Activated naive CD8-positive, alpha-beta T cell treated with anti-CD3 and anti-CD28 coated beads for 36 hours (primary cell): ENCODE measurements at regions not wholly inside any gene's neighbourhood (a gene's known extent, or its start where the extent isn't known, plus 50 kb on each side); places are given as distances from the start of the nearest gene placed in this dataset.

Source experiments
- DNase-seq: peaks from one replicate; pipeline ENCODE4 v3.0.0; 2021
- H3K27ac Mint-ChIP-seq: one replicate; pipeline ENCODE4 v1.8.0; 2022; ENCODE audit warnings: mild to moderate bottlenecking, moderate library complexity, mixed read lengths
- H3K27me3 Mint-ChIP-seq: one replicate; pipeline ENCODE4 v1.8.0; 2022; ENCODE audit warnings: mild to moderate bottlenecking, mixed read lengths
- H3K36me3 Mint-ChIP-seq: one replicate; pipeline ENCODE4 v1.8.0; 2021; ENCODE audit warnings: mild to moderate bottlenecking, mixed read lengths
- H3K4me1 Mint-ChIP-seq: one replicate; pipeline ENCODE4 v1.8.0; 2021; ENCODE audit warnings: mixed read lengths
- H3K4me3 Mint-ChIP-seq: one replicate; pipeline ENCODE4 v1.8.0; 2022; ENCODE audit warnings: mild to moderate bottlenecking, moderate library complexity, mixed read lengths
- H3K9me3 Mint-ChIP-seq: one replicate; pipeline ENCODE4 v1.8.0; 2022; ENCODE audit warnings: mixed read lengths

GRCh38 chr9:28741459-28741858 lies 1168.2 kb upstream of the C9orf72 start:
- H3K27me3 Mint-ChIP-seq: no peaks in the 10 kb centered on the region
- H3K9me3 Mint-ChIP-seq: peaks cover 15% of the 10 kb centered on the region
- no peaks in the 10 kb centered on the region for H3K4me1 Mint-ChIP-seq
- no peak overlapping the region for H3K4me3 Mint-ChIP-seq
- DNase-seq: no peak
- H3K27ac Mint-ChIP-seq: no peak overlapping the region
- no peaks in the 10 kb centered on the region for H3K36me3 Mint-ChIP-seq

- H3K36me3 Mint-ChIP-seq: no peaks in the 10 kb centered on the region
- H3K27ac Mint-ChIP-seq: no peak overlapping the region
- peaks cover 14% of the 10 kb centered on the region for H3K9me3 Mint-ChIP-seq
- H3K27me3 Mint-ChIP-seq: no peaks in the 10 kb centered on the region
- no peak overlapping the region for H3K4me3 Mint-ChIP-seq
- DNase-seq: no peak
- no peaks in the 10 kb centered on the region for H3K4me1 Mint-ChIP-seq
Measured at GRCh38 chr9:28747351-28747985, 1174.2 kb upstream of the C9orf72 start.

GRCh38 chr9:28750136-28750535 lies 1176.9 kb upstream of the C9orf72 start:
- Mint-ChIP-seq H3K27me3 (no peaks in the 10 kb centered on the region), H3K9me3 (peaks cover 2% of the 10 kb centered on the region), H3K27ac (no peak overlapping the region), H3K4me3 (no peak overlapping the region), H3K36me3 (no peaks in the 10 kb centered on the region), H3K4me1 (no peaks in the 10 kb centered on the region)
- no peak for DNase-seq

GRCh38 chr9:28758341-28758740 lies 1185.1 kb upstream of the C9orf72 start:
- Mint-ChIP-seq H3K36me3 (no peaks in the 10 kb centered on the region), H3K9me3 (peaks cover 3% of the 10 kb centered on the region), H3K27ac (no peak overlapping the region), H3K4me3 (no peak overlapping the region), H3K4me1 (no peaks in the 10 kb centered on the region), H3K27me3 (no peaks in the 10 kb centered on the region)
- no peak for DNase-seq

GRCh38 chr9:28758971-28759370 lies 1185.7 kb upstream of the C9orf72 start:
- H3K4me1 Mint-ChIP-seq: no peaks in the 10 kb centered on the region
- no peak overlapping the region for H3K27ac Mint-ChIP-seq
- H3K36me3 Mint-ChIP-seq: no peaks in the 10 kb centered on the region
- no peak for DNase-seq
- H3K27me3 Mint-ChIP-seq: no peaks in the 10 kb centered on the region
- H3K4me3 Mint-ChIP-seq: no peak overlapping the region
- H3K9me3 Mint-ChIP-seq: peaks cover 3% of the 10 kb centered on the region

- no peak for DNase-seq
- H3K4me3 Mint-ChIP-seq: no peak overlapping the region
- no peaks in the 10 kb centered on the region for H3K4me1 Mint-ChIP-seq
- H3K9me3 Mint-ChIP-seq: peaks cover 3% of the 10 kb centered on the region
- H3K36me3 Mint-ChIP-seq: no peaks in the 10 kb centered on the region
- H3K27me3 Mint-ChIP-seq: no peaks in the 10 kb centered on the region
- H3K27ac Mint-ChIP-seq: no peak overlapping the region
Measured at GRCh38 chr9:28762167-28762566, 1188.9 kb upstream of the C9orf72 start.

- no peak overlapping the region for H3K4me3 Mint-ChIP-seq
- H3K27me3 Mint-ChIP-seq: no peaks in the 10 kb centered on the region
- H3K9me3 Mint-ChIP-seq: peaks cover 3% of the 10 kb centered on the region
Measured at GRCh38 chr9:28764532-28764931, 1191.3 kb upstream of the C9orf72 start.

GRCh38 chr9:28770226-28770625 lies 1196.9 kb upstream of the C9orf72 start:
- H3K27me3 Mint-ChIP-seq: no peaks in the 10 kb centered on the region
- no peaks in the 10 kb centered on the region for H3K36me3 Mint-ChIP-seq
- H3K4me1 Mint-ChIP-seq: no peaks in the 10 kb centered on the region
- no peaks in the 10 kb centered on the region for H3K9me3 Mint-ChIP-seq
- no peak overlapping the region for H3K4me3 Mint-ChIP-seq
- H3K27ac Mint-ChIP-seq: no peak overlapping the region
- DNase-seq: no peak

More at GRCh38 chr9:28764532-28764931, 1191.3 kb upstream of the C9orf72 start:
- no peaks in the 10 kb centered on the region for H3K4me1 Mint-ChIP-seq
- no peak overlapping the region for H3K27ac Mint-ChIP-seq
- DNase-seq: no peak
- H3K36me3 Mint-ChIP-seq: no peaks in the 10 kb centered on the region

GRCh38 chr9:28770827-28771226 lies 1197.5 kb upstream of the C9orf72 start:
- H3K4me1 Mint-ChIP-seq: no peaks in the 10 kb centered on the region
- H3K9me3 Mint-ChIP-seq: no peaks in the 10 kb centered on the region
- no peaks in the 10 kb centered on the region for H3K36me3 Mint-ChIP-seq
- no peak overlapping the region for H3K27ac Mint-ChIP-seq
- DNase-seq: no peak
- H3K4me3 Mint-ChIP-seq: no peak overlapping the region
- no peaks in the 10 kb centered on the region for H3K27me3 Mint-ChIP-seq

- Mint-ChIP-seq H3K27me3 (no peaks in the 10 kb centered on the region), H3K36me3 (no peaks in the 10 kb centered on the region), H3K27ac (no peak overlapping the region), H3K4me3 (no peak overlapping the region), H3K9me3 (no peaks in the 10 kb centered on the region), H3K4me1 (no peaks in the 10 kb centered on the region)
- DNase-seq: no peak
Measured at GRCh38 chr9:28774433-28775235, 1201.4 kb upstream of the C9orf72 start.

- Mint-ChIP-seq H3K9me3 (no peaks in the 10 kb centered on the region), H3K27me3 (no peaks in the 10 kb centered on the region), H3K4me1 (no peaks in the 10 kb centered on the region), H3K4me3 (no peak overlapping the region), H3K27ac (no peak overlapping the region), H3K36me3 (no peaks in the 10 kb centered on the region)
- no peak for DNase-seq
Measured at GRCh38 chr9:28779243-28779642, 1206.0 kb upstream of the C9orf72 start.

GRCh38 chr9:28781481-28781880 lies 1208.2 kb upstream of the C9orf72 start:
- no peak for DNase-seq
- Mint-ChIP-seq H3K27ac (no peak overlapping the region), H3K27me3 (no peaks in the 10 kb centered on the region), H3K9me3 (no peaks in the 10 kb centered on the region), H3K4me1 (no peaks in the 10 kb centered on the region), H3K4me3 (no peak overlapping the region), H3K36me3 (no peaks in the 10 kb centered on the region)

- no peak for DNase-seq
- Mint-ChIP-seq H3K27ac (no peak overlapping the region), H3K27me3 (no peaks in the 10 kb centered on the region), H3K36me3 (no peaks in the 10 kb centered on the region), H3K4me1 (no peaks in the 10 kb centered on the region), H3K9me3 (no peaks in the 10 kb centered on the region), H3K4me3 (no peak overlapping the region)
Measured at GRCh38 chr9:28782630-28783029, 1209.3 kb upstream of the C9orf72 start.

GRCh38 chr9:28792716-28793115 lies 1219.4 kb upstream of the C9orf72 start:
- no peaks in the 10 kb centered on the region for H3K27me3 Mint-ChIP-seq
- H3K4me1 Mint-ChIP-seq: no peaks in the 10 kb centered on the region
- H3K4me3 Mint-ChIP-seq: no peak overlapping the region
- H3K27ac Mint-ChIP-seq: no peak overlapping the region
- no peaks in the 10 kb centered on the region for H3K36me3 Mint-ChIP-seq
- no peak for DNase-seq
- no peaks in the 10 kb centered on the region for H3K9me3 Mint-ChIP-seq

- no peaks in the 10 kb centered on the region for H3K4me1 Mint-ChIP-seq
- no peaks in the 10 kb centered on the region for H3K36me3 Mint-ChIP-seq
- no peak overlapping the region for H3K27ac Mint-ChIP-seq
- no peak for DNase-seq
- no peak overlapping the region for H3K4me3 Mint-ChIP-seq
- H3K27me3 Mint-ChIP-seq: no peaks in the 10 kb centered on the region
- H3K9me3 Mint-ChIP-seq: no peaks in the 10 kb centered on the region
Measured at GRCh38 chr9:28799876-28800275, 1226.6 kb upstream of the C9orf72 start.
